NCI-H2171 treated with DMSO at 0.1 percent for 48 hours (cell line): ENCODE measurements at regions not wholly inside any gene's neighbourhood (a gene's known extent, or its start where the extent isn't known, plus 50 kb on each side); places are given as distances from the start of the nearest gene placed in this dataset.
"Not testable (repeated sequence)": the region's sequence is repeated elsewhere in the genome, so short reads cannot be mapped to it uniquely, and the experiment has no call there.

Experiments used
- DNase-seq: peaks from one replicate; lab custom pipeline; 2025; lab: John Stamatoyannopoulos, UW

- DNase-seq: no peak
These were observed 114.1 kb downstream of the C9orf152 start for GRCh38 chr9:110093871-110094270.

- DNase-seq: peak; percentile 29
These were observed 112.8 kb downstream of the C9orf152 start for GRCh38 chr9:110095161-110095595.

GRCh38 chr9:110095776-110096175, 112.2 kb downstream of the C9orf152 start:
- DNase-seq: no peak

- not testable (repeated sequence) for DNase-seq
These were observed 111.3 kb downstream of the C9orf152 start for GRCh38 chr9:110096674-110097073.

GRCh38 chr9:110099236-110100095, 108.5 kb downstream of the C9orf152 start:
- peak; percentile 98 for DNase-seq

GRCh38 chr9:110101531-110102161, 106.3 kb downstream of the C9orf152 start:
- no peak for DNase-seq

GRCh38 chr9:110103257-110103656, 104.7 kb downstream of the C9orf152 start:
- DNase-seq: no peak

GRCh38 chr9:110104261-110104809, 103.6 kb downstream of the C9orf152 start:
- DNase-seq: peak; percentile 33

- DNase-seq: no peak
These were observed 102.9 kb downstream of the C9orf152 start for GRCh38 chr9:110105107-110105506.

- DNase-seq: no peak
These were observed 101.3 kb downstream of the C9orf152 start for GRCh38 chr9:110106661-110107060.

GRCh38 chr9:110109333-110110092, 98.4 kb downstream of the C9orf152 start:
- DNase-seq: no peak

- DNase-seq: no peak
These were observed 97.8 kb downstream of the C9orf152 start for GRCh38 chr9:110110154-110110553.

GRCh38 chr9:110111868-110112267, 96.1 kb downstream of the C9orf152 start:
- DNase-seq: no peak

GRCh38 chr9:110112792-110113191, 95.2 kb downstream of the C9orf152 start:
- DNase-seq: no peak

GRCh38 chr9:110114086-110114858, 93.7 kb downstream of the C9orf152 start:
- DNase-seq: no peak

- DNase-seq: no peak
These were observed 93.1 kb downstream of the C9orf152 start for GRCh38 chr9:110114859-110115201.

GRCh38 chr9:110115341-110115820, 92.6 kb downstream of the C9orf152 start:
- no peak for DNase-seq

GRCh38 chr9:110115826-110116542, 92.0 kb downstream of the C9orf152 start:
- no peak for DNase-seq

GRCh38 chr9:110116543-110116885, 91.4 kb downstream of the C9orf152 start:
- peak; percentile 70 for DNase-seq

GRCh38 chr9:110121170-110121569, 86.8 kb downstream of the C9orf152 start:
- no peak for DNase-seq
